ENCODE measurements at regions not wholly inside any gene's neighbourhood (a gene's known extent, or its start where the extent isn't known, plus 50 kb on each side); places are given as distances from the start of the nearest gene placed in this dataset.

DNA sequence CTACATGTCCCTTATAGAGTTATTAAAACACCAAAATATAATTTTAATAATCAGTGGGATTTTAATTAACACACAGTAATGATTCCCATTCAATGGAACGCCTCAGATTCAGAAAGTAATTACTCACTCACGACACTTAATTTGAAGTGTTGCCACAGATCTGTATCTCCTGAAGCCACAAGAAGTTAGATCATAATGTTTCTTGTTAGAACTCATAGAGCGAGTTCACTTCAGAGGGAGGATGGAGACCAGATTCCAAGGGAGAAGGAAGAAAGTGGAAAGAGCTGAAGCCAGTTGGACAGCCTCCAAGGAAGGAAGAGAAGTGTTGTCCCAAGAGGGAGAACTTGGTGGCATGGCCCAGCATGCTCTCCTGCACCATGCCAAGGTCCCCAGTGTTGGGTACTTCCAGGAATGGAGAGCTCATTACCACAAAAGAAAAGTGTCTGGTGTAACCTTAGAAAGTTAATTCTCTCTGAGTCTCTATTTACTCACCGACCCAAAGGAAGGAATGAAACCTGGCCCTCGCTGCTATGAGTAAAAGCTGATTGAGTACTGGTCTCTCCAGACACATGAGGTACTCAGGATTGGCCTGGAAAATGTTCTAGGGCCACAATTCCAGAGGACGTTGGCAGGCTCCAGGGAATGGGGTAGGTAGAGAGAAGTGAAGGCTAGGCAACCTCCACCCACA lies 305.4 kb downstream of the BCL11B start:
- no peak for DNase-seq (ENCODE audit: low read depth, low spot score)
- WGBS (ENCODE audit: insufficient coverage, insufficient read length), result no CpG with 5 or more reads among the region's 6 CpGs
- H3K27me3 ChIP-seq (ENCODE audit: control insufficient read depth, insufficient read depth, low read length), result no peaks in the 10 kb centered on the region
- no peaks in the 10 kb centered on the region for H3K9me3 ChIP-seq (ENCODE audit: control insufficient read depth, insufficient read depth, low read length)
- H3K4me3 ChIP-seq (ENCODE audit: low read length), result no peak overlapping the region
- H3K27ac ChIP-seq (ENCODE audit: low read length), result no peak overlapping the region
- H3K36me3 ChIP-seq (ENCODE audit: control insufficient read depth, insufficient read depth, low read length), result no peaks in the 10 kb centered on the region
- no peaks in the 10 kb centered on the region; the same call in 1 of the 2 replicates for H3K4me1 ChIP-seq (ENCODE audit: control insufficient read depth, insufficient read depth, low read length)

DNA sequence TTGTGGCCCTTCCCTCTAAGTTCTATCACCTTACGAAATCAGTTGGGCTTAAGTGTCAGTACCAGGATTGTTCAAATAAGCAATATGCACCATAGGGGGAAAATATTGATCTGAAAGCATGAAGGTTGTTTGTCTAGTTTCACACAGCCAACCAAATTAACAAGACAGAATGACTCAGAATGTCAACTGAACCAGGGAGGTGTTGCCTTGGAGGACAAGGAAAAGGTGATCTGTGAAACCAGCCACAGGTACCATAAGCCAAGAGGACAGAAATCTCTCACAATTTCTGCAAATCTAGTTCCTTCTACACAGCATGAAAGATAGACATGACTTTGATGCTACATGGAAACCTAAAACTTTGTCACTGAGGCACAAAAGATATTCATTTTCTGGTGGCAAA lies 297.9 kb downstream of the BCL11B start:
- H3K4me1 ChIP-seq (ENCODE audit: control insufficient read depth, insufficient read depth, low read length), result no peaks in the 10 kb centered on the region
- no peak overlapping the region for H3K4me3 ChIP-seq (ENCODE audit: low read length)
- no peak for DNase-seq (ENCODE audit: low read depth, low spot score)
- no CpG with 5 or more reads among the region's 1 CpG for WGBS (ENCODE audit: insufficient coverage, insufficient read length)
- H3K27me3 ChIP-seq (ENCODE audit: control insufficient read depth, insufficient read depth, low read length), result no peaks in the 10 kb centered on the region
- H3K36me3 ChIP-seq (ENCODE audit: control insufficient read depth, insufficient read depth, low read length), result no peaks in the 10 kb centered on the region
- H3K27ac ChIP-seq (ENCODE audit: low read length), result no peak overlapping the region
- H3K9me3 ChIP-seq (ENCODE audit: control insufficient read depth, insufficient read depth, low read length), result no peaks in the 10 kb centered on the region

DNA sequence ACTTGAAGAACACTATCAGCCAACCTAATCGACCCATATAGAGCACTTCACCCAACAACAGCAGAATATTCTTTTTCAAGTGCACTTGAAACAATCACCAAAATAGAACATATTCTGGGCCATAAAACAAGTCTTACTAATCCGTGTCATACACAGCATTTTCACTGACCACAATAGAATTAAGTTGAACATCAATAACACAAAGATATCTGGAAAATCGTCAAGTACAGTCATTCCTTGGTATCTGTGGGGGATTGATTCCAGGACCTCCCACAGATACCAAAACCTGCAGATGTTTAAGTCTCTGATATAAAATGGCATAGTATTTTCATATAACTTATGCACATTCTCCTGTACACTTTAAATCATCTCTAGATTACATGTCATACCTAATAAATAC lies 295.7 kb downstream of the BCL11B start:
- Histone ChIP-seq H3K9me3 (ENCODE audit: control insufficient read depth, insufficient read depth, low read length) (no peaks in the 10 kb centered on the region), H3K4me3 (ENCODE audit: low read length) (no peak overlapping the region), H3K4me1 (ENCODE audit: control insufficient read depth, insufficient read depth, low read length) (no peaks in the 10 kb centered on the region), H3K27me3 (ENCODE audit: control insufficient read depth, insufficient read depth, low read length) (no peaks in the 10 kb centered on the region), H3K36me3 (ENCODE audit: control insufficient read depth, insufficient read depth, low read length) (no peaks in the 10 kb centered on the region), H3K27ac (ENCODE audit: low read length) (no peak overlapping the region)
- no CpG with 5 or more reads among the region's 3 CpGs for WGBS (ENCODE audit: insufficient coverage, insufficient read length)
- no peak for DNase-seq (ENCODE audit: low read depth, low spot score)

DNA sequence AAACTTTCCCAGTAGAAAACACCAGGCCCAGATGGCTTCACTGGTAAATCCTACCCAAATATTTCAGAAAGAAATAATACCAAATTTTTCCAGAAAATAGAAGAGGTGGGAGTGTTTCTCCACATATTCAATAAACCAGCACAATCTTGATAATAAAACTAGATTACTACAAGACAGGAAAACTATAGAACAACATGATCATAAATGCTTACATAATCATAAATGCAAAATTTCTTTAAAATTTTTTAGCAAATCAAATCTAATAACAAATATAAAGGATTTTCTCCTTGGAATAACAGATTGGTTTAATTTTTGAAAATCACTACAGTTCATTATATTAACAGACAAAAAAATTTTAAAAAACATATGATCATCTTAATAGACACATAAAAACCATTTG lies 294.5 kb downstream of the BCL11B start:
- no peak overlapping the region for H3K27ac ChIP-seq (ENCODE audit: low read length)
- H3K36me3 ChIP-seq (ENCODE audit: control insufficient read depth, insufficient read depth, low read length), result no peaks in the 10 kb centered on the region
- DNase-seq (ENCODE audit: low read depth, low spot score), result no peak
- H3K4me1 ChIP-seq (ENCODE audit: control insufficient read depth, insufficient read depth, low read length), result no peaks in the 10 kb centered on the region
- H3K4me3 ChIP-seq (ENCODE audit: low read length), result no peak overlapping the region
- H3K27me3 ChIP-seq (ENCODE audit: control insufficient read depth, insufficient read depth, low read length), result no peaks in the 10 kb centered on the region
- H3K9me3 ChIP-seq (ENCODE audit: control insufficient read depth, insufficient read depth, low read length), result no peaks in the 10 kb centered on the region

DNA sequence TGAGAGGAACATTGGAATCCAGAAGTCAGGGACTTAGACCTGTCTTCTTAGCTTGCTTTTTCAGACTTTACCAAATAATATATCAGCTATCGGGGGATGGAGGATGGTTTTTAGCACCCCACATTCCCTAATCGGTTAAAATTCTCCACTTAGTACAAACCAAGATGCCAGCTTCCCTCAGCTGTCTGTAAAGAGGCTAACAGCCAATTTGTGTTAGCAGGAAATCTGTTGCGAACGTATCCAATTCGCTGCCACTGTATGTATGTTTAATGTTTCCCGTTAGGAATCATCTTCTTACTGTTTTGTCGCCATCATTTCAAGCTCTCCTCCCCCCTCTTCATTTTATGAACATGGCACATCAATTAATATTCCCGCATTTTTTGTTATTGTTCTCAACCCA lies 289.0 kb downstream of the BCL11B start:
- Histone ChIP-seq H3K27me3 (ENCODE audit: control insufficient read depth, insufficient read depth, low read length) (no peaks in the 10 kb centered on the region), H3K4me1 (ENCODE audit: control insufficient read depth, insufficient read depth, low read length) (no peaks in the 10 kb centered on the region; the same call in 1 of the 2 replicates), H3K27ac (ENCODE audit: low read length) (no peak overlapping the region), H3K4me3 (ENCODE audit: low read length) (no peak overlapping the region), H3K9me3 (ENCODE audit: control insufficient read depth, insufficient read depth, low read length) (no peaks in the 10 kb centered on the region), H3K36me3 (ENCODE audit: control insufficient read depth, insufficient read depth, low read length) (no peaks in the 10 kb centered on the region)
- DNase-seq (ENCODE audit: low read depth, low spot score), result no peak
- WGBS (ENCODE audit: insufficient coverage, insufficient read length), result no CpG with 5 or more reads among the region's 8 CpGs

DNA sequence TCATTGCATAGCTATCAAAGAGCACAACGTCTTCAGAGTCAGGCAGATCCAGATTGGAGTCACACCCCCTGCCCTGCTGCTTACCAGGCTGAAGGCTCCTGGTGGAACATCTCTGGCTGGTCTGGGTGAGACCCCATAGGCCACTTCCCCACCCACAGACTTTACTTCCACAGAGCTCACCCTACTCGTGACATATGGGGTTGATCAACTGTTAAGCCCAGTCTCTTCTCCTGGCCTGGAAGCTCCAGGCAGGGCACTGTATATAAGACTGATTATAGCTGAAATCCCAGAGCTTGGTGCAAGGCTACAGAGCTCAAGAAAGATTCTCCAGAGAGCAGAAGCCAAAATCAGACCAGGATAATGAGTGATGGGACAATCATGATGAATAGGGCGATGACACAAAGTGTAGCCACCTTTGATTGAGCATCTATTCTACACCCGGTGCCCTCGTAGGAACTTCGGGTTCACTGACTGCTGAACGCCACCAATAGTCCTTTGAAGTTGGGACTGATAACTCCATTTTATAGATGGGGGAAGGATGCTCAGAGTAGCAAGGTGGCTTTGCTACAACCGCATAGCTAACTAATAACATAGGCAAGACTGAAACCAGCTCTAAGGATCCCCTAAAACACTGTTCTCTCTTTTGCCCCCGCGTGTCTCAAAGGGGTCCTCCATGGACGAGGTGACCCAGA lies 287.8 kb downstream of the BCL11B start:
- Histone ChIP-seq H3K27me3 (ENCODE audit: control insufficient read depth, insufficient read depth, low read length) (no peaks in the 10 kb centered on the region), H3K36me3 (ENCODE audit: control insufficient read depth, insufficient read depth, low read length) (no peaks in the 10 kb centered on the region), H3K4me1 (ENCODE audit: control insufficient read depth, insufficient read depth, low read length) (no peaks in the 10 kb centered on the region; the same call in 1 of the 2 replicates), H3K9me3 (ENCODE audit: control insufficient read depth, insufficient read depth, low read length) (no peaks in the 10 kb centered on the region), H3K27ac (ENCODE audit: low read length) (no peak overlapping the region), H3K4me3 (ENCODE audit: low read length) (no peak overlapping the region)
- WGBS (ENCODE audit: insufficient coverage, insufficient read length), result no CpG with 5 or more reads among the region's 11 CpGs
- no peak for DNase-seq (ENCODE audit: low read depth, low spot score)

DNA sequence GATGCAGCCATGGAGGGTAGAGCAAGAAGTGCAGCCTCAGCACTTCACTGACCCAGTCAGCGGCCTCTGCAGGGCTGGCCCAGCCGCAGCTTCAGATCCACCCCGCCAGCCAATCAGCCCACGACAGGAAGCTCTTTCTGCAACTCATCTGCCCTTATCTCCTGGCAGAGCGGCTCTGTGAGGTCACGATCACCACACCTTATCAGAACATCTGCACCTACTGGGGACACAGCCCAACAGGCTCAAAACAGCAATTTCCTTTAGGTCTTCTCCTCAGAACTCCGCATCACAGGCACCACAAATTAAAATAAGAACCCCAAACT lies 287.3 kb downstream of the BCL11B start:
- Histone ChIP-seq H3K27me3 (ENCODE audit: control insufficient read depth, insufficient read depth, low read length) (no peaks in the 10 kb centered on the region), H3K4me1 (ENCODE audit: control insufficient read depth, insufficient read depth, low read length) (no peaks in the 10 kb centered on the region; the same call in 1 of the 2 replicates), H3K4me3 (ENCODE audit: low read length) (no peak overlapping the region), H3K27ac (ENCODE audit: low read length) (no peak overlapping the region), H3K9me3 (ENCODE audit: control insufficient read depth, insufficient read depth, low read length) (no peaks in the 10 kb centered on the region), H3K36me3 (ENCODE audit: control insufficient read depth, insufficient read depth, low read length) (no peaks in the 10 kb centered on the region)
- DNase-seq (ENCODE audit: low read depth, low spot score), result no peak
- no CpG with 5 or more reads among the region's 7 CpGs for WGBS (ENCODE audit: insufficient coverage, insufficient read length)

DNA sequence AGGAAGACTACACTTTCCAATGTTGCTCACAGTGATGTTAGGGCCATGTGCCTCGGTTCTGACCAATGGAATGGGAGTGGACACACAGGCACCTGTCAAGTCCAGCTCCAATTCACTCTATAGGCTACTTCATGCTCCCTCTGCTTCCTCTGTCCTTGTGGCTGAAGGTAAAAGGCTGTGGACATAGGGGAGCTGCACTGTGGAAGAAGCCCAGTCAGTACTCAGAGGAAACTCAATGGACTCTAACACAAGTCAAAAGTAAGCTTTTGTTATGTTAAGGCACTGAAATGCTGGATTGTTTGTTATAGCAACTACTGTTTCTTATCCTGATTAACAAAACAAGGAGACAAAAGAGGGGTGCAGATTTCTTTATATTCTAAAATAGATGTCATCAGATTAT lies 278.2 kb downstream of the BCL11B start:
- no peaks in the 10 kb centered on the region for H3K27me3 ChIP-seq (ENCODE audit: control insufficient read depth, insufficient read depth, low read length)
- H3K4me1 ChIP-seq (ENCODE audit: control insufficient read depth, insufficient read depth, low read length), result no peaks in the 10 kb centered on the region
- H3K27ac ChIP-seq (ENCODE audit: low read length), result no peak overlapping the region
- H3K36me3 ChIP-seq (ENCODE audit: control insufficient read depth, insufficient read depth, low read length), result no peaks in the 10 kb centered on the region
- DNase-seq (ENCODE audit: low read depth, low spot score), result no peak
- WGBS (ENCODE audit: insufficient coverage, insufficient read length), result no CpG with 5 or more reads among the region's 1 CpG
- H3K4me3 ChIP-seq (ENCODE audit: low read length), result no peak overlapping the region
- no peaks in the 10 kb centered on the region; the same call in 1 of the 2 replicates for H3K9me3 ChIP-seq (ENCODE audit: control insufficient read depth, insufficient read depth, low read length)

DNA sequence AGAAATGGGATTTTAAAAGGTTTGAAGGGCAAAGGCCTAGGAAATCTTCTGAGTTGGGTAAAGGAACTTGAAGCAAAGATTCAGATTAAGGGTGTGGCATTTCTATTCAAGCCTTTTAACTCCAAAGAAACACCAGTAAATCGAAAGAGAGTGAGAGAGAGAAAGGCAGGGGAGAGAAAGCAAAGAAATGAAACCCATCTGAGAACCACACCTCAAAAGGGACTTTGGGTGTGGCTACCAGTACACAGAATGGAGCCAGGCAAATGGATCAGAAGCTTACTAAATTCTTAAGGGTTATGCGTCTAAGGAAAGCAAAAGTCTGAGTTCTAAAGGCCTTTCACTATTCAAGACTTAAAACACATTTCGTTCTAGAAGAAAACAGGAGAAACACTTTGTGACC lies 277.4 kb downstream of the BCL11B start:
- H3K27me3 ChIP-seq (ENCODE audit: control insufficient read depth, insufficient read depth, low read length), result no peaks in the 10 kb centered on the region
- no peaks in the 10 kb centered on the region; the same call in 1 of the 2 replicates for H3K9me3 ChIP-seq (ENCODE audit: control insufficient read depth, insufficient read depth, low read length)
- no peak for DNase-seq (ENCODE audit: low read depth, low spot score)
- WGBS (ENCODE audit: insufficient coverage, insufficient read length), result no CpG with 5 or more reads among the region's 3 CpGs
- no peaks in the 10 kb centered on the region for H3K36me3 ChIP-seq (ENCODE audit: control insufficient read depth, insufficient read depth, low read length)
- no peak overlapping the region for H3K4me3 ChIP-seq (ENCODE audit: low read length)
- H3K4me1 ChIP-seq (ENCODE audit: control insufficient read depth, insufficient read depth, low read length), result no peaks in the 10 kb centered on the region
- H3K27ac ChIP-seq (ENCODE audit: low read length), result no peak overlapping the region

DNA sequence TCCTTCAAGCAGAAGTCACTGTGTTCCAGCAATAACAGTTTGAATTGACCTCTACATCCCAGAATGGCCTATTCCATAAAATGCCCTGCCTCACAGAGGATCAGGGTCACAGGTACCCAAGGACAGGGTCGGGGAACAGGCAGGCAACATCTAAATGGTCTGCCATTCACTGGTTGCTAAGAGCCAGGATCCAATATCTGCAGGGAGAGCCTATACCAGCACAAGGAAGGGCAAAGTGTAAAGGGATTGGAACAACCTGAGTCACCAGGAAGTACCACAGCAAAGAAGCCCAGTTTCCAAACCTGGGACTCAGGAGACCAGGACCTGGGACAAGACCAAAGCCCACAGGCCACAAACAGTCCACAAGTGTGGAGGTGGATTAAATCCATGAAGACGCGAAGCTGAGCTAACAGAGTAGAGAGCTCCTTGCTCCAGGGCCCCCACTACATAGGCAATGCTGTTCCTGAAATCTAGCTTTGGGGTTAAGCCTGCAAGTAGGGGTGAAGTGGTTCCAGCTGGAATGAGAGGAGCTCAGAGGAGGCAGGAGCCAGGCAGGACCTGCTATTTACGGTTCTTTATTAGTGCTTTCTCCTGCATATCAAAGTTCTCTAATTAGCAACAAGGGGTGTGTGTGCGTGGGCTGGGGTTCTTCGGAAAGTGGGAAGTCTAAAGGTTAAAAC lies 274.3 kb downstream of the BCL11B start:
- Histone ChIP-seq H3K4me3 (ENCODE audit: low read length) (no peak overlapping the region), H3K9me3 (ENCODE audit: control insufficient read depth, insufficient read depth, low read length) (no peaks in the 10 kb centered on the region; the same call in 1 of the 2 replicates), H3K27ac (ENCODE audit: low read length) (no peak overlapping the region), H3K27me3 (ENCODE audit: control insufficient read depth, insufficient read depth, low read length) (no peaks in the 10 kb centered on the region), H3K4me1 (ENCODE audit: control insufficient read depth, insufficient read depth, low read length) (no peaks in the 10 kb centered on the region), H3K36me3 (ENCODE audit: control insufficient read depth, insufficient read depth, low read length) (no peaks in the 10 kb centered on the region)
- no peak for DNase-seq (ENCODE audit: low read depth, low spot score)
- no CpG with 5 or more reads among the region's 6 CpGs for WGBS (ENCODE audit: insufficient coverage, insufficient read length)
